Parathyroid adenoma (tissue), 2 donors: ENCODE measurements at regions not wholly inside any gene's neighbourhood (a gene's known extent, or its start where the extent isn't known, plus 50 kb on each side); places are given as distances from the start of the nearest gene placed in this dataset.
A peak's percentile ranks its signal among the peaks of the same experiment; 100 is the strongest.

Experiments used
- H2AFZ ChIP-seq: fragments of 300-600 bp; sonication (generic); one replicate; pipeline ENCODE4 v1.7.0; 2017; ENCODE audit warnings: antibody characterized with exemption, mild to moderate bottlenecking
- H3K27ac ChIP-seq: fragments of 300-600 bp; sonication (generic); one replicate; pipeline ENCODE4 v1.7.0; 2017
- H3K27me3 ChIP-seq: fragments of 300-600 bp; sonication (generic); one replicate; pipeline ENCODE4 v1.7.0; 2017; ENCODE audit warnings: low read length; ENCODE audit not compliant: control insufficient read depth, insufficient read depth
- H3K36me3 ChIP-seq: fragments of 300-600 bp; sonication (generic); one replicate; pipeline ENCODE4 v1.7.0; 2017; ENCODE audit warnings: low read length; ENCODE audit not compliant: control insufficient read depth, insufficient read depth
- H3K4me1 ChIP-seq: fragments of 300-600 bp; sonication (generic); one replicate; pipeline ENCODE4 v1.7.0; 2017; ENCODE audit warnings: control low read depth
- H3K4me2 ChIP-seq: fragments of 300-600 bp; sonication (generic); one replicate; pipeline ENCODE4 v1.7.0; 2017; ENCODE audit warnings: low read length
- H3K4me3 ChIP-seq: fragments of 300-600 bp; sonication (generic); one replicate; pipeline ENCODE4 v1.7.0; 2017; ENCODE audit warnings: low read depth, low read length
- H3K79me2 ChIP-seq: fragments of 300-600 bp; sonication (generic); one replicate; pipeline ENCODE4 v1.7.0; 2017; ENCODE audit warnings: control low read depth
- H3K9ac ChIP-seq: fragments of 300-600 bp; sonication (generic); one replicate; pipeline ENCODE4 v1.7.0; 2017; ENCODE audit warnings: mild to moderate bottlenecking
- H3K9me3 ChIP-seq: fragments of 300-600 bp; sonication (generic); one replicate; pipeline ENCODE4 v1.7.0; 2017; ENCODE audit warnings: low read length; ENCODE audit not compliant: control insufficient read depth
- TF ChIP-seq, protein P1 (sequence below): fragments of 300-600 bp; sonication (generic); IDR thresholded peaks from one replicate; pipeline ENCODE4 v1.7.0; 2017; ENCODE audit warnings: antibody characterized with exemption, mild to moderate bottlenecking
- donor health status: primary hyperparathyroidism.

DNA sequence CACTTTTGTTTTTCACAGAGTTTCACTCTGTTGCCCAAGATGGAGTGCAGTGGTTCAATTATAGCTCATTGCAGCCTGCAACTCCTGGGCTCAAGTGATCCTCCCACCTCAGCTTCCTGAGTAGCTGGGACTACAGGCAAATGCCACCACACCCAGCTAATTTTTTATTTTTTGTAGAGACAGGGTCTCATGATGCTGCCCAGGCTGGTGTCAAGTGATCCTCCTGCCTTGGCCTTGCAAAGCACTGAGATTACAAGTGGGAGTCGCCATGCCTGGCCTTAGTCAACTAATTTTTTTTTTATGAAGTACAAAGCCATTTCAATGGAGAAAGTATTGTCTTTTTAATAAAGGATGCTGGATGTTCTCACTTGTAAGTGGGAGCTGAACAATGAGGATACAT lies 51.3 kb upstream of the UXT start:
- Histone ChIP-seq H3K4me3 (no peak overlapping the region), H3K27ac (peak overlapping the region; percentile 52), H3K79me2 (no peaks in the 10 kb centered on the region), H3K4me1 (peaks cover 24% of the 10 kb centered on the region), H3K4me2 (no peak overlapping the region), H2AFZ (peak overlapping the region; percentile 22), H3K36me3 (no peaks in the 10 kb centered on the region), H3K27me3 (no peaks in the 10 kb centered on the region), H3K9me3 (no peaks in the 10 kb centered on the region), H3K9ac (no peak overlapping the region)
- TF ChIP-seq, protein P1, sequence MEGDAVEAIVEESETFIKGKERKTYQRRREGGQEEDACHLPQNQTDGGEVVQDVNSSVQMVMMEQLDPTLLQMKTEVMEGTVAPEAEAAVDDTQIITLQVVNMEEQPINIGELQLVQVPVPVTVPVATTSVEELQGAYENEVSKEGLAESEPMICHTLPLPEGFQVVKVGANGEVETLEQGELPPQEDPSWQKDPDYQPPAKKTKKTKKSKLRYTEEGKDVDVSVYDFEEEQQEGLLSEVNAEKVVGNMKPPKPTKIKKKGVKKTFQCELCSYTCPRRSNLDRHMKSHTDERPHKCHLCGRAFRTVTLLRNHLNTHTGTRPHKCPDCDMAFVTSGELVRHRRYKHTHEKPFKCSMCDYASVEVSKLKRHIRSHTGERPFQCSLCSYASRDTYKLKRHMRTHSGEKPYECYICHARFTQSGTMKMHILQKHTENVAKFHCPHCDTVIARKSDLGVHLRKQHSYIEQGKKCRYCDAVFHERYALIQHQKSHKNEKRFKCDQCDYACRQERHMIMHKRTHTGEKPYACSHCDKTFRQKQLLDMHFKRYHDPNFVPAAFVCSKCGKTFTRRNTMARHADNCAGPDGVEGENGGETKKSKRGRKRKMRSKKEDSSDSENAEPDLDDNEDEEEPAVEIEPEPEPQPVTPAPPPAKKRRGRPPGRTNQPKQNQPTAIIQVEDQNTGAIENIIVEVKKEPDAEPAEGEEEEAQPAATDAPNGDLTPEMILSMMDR: no peak
